ENCODE measurements at regions not wholly inside any gene's neighbourhood (a gene's known extent, or its start where the extent isn't known, plus 50 kb on each side); places are given as distances from the start of the nearest gene placed in this dataset.
A peak's percentile ranks its signal among the peaks of the same experiment; 100 is the strongest.

GRCh38 chr5:167987490-167988280 is 303.8 kb upstream of the WWC1 start:
- TF ChIP-seq ZFX (IDR thresholded peaks at IDR 0.05; ENCODE audit: borderline replicate concordance) (no peak), CTCF (IDR thresholded peaks at IDR 0.05) (peak; percentile 30)
- H3K27ac ChIP-seq: peak overlapping the region; percentile 89

- TF ChIP-seq ZFX (IDR thresholded peaks at IDR 0.05; ENCODE audit: borderline replicate concordance) (no peak), CTCF (IDR thresholded peaks at IDR 0.05) (no peak)
- H3K27ac ChIP-seq: no peak overlapping the region
These were observed 298.6 kb upstream of the WWC1 start for GRCh38 chr5:167992868-167993267.

- TF ChIP-seq CTCF (IDR thresholded peaks at IDR 0.05) (no peak), ZFX (IDR thresholded peaks at IDR 0.05; ENCODE audit: borderline replicate concordance) (no peak)
- no peak overlapping the region for H3K27ac ChIP-seq
These were observed 297.7 kb upstream of the WWC1 start for GRCh38 chr5:167993771-167994170.

- TF ChIP-seq CTCF (IDR thresholded peaks at IDR 0.05): no peak
- no peak for TF ChIP-seq ZFX (IDR thresholded peaks at IDR 0.05; ENCODE audit: borderline replicate concordance)
- no peak overlapping the region for H3K27ac ChIP-seq
These were observed 295.5 kb upstream of the WWC1 start for GRCh38 chr5:167995844-167996425.

GRCh38 chr5:167998148-167998767 is 293.2 kb upstream of the WWC1 start:
- no peak overlapping the region for H3K27ac ChIP-seq
- TF ChIP-seq ZFX (IDR thresholded peaks at IDR 0.05; ENCODE audit: borderline replicate concordance): no peak
- no peak for TF ChIP-seq CTCF (IDR thresholded peaks at IDR 0.05)

- TF ChIP-seq ZFX (IDR thresholded peaks at IDR 0.05; ENCODE audit: borderline replicate concordance) (no peak), CTCF (IDR thresholded peaks at IDR 0.05) (no peak)
- no peak overlapping the region for H3K27ac ChIP-seq
These were observed 292.3 kb upstream of the WWC1 start for GRCh38 chr5:167999182-167999581.

- H3K27ac ChIP-seq: no peak overlapping the region
- TF ChIP-seq ZFX (IDR thresholded peaks at IDR 0.05; ENCODE audit: borderline replicate concordance): no peak
- no peak for TF ChIP-seq CTCF (IDR thresholded peaks at IDR 0.05)
These were observed 290.1 kb upstream of the WWC1 start for GRCh38 chr5:168001318-168001717.
